ACHN (cell line): ENCODE measurements at regions not wholly inside any gene's neighbourhood (a gene's known extent, or its start where the extent isn't known, plus 50 kb on each side); places are given as distances from the start of the nearest gene placed in this dataset.
"Not testable (repeated sequence)": the region's sequence is repeated elsewhere in the genome, so short reads cannot be mapped to it uniquely, and the experiment has no call there.

ENCODE experiments used
- DNase-seq: peaks from one replicate; pipeline ENCODE4 v3.0.0-alpha.2; 2015
- in situ Hi-C: cut with HindIII; loops from 2 replicates; pipeline ENCODE4 v1.10.0; 2017; ENCODE audit warnings: low sequenced_read_pairs, low pct_ligation_motif_present, low pct_unique_long_range_greater_than_20kb

DNA sequence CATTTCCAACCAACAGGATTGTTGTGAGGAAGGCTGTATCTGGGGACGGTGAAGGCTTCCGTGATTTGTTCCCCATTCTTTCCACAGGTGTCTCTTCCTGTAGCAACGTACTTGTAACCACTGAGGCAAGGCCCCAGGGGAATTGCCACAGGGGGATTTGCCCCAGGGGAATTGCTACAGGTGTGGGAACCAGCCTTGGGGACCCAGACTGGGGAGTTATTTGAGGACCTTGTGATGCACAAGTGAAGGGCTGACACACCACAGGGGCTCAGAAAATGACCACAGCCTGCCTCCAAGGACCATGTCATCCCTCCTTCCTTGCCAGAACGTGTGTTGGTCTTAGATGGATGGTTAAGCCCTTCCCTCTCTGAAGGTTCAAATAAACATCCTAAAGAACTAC is 131.4 kb upstream of the RGS6 start:
- in situ Hi-C loops: no loop called here
- no peak for DNase-seq

DNA sequence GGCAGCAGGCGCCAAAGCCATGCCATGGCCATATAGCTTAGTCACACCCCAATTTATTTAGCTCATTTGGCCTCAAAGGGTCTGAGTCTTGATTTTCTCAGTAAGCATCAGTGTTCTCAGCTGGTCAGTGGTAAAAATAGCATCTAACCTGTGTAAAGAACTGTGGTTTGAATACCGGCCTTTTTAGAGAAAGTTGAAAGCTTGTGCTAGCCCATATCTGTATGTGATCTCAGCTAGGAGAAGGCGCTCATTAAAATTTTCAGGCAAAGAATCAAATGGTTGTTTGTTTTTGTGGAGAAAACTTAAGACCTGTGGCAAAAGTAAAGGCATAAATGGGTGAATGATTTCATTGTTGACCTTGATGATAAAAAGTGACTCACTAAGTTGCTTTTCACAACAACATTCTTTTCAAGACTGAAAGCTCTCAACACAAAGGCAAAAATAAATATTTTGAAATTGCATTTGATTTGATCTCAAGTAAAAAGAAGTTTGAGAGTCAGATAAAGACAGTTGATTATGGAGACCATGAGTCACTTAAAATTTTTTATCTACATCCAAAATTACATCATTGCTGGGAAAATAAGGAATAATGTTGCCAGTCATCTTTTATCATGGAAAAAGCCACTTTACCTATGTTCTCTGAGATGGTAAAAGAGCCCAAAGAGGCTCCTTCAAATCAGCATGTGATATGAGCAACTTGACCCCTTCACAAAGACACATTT is 128.5 kb upstream of the RGS6 start:
- in situ Hi-C loops: no loop called here
- no peak for DNase-seq

DNA sequence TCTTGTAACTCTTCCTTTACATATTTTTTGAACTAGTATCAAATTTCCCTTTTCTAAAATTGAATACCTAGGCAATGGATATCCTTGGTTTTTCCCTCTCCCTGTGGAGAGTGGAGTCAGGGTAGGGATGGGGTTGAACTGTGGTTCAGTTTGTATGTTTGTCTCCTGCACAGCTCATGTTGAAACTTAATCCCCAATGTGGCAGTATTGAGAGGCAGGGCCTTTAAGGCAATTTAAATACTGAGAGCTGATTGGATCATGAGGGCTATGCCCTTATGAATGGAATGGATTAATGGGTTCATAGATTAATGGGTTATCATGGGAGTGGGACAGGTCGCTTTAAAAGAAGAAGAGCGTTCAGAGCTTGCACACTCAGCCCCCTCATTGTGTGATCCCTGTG is 127.2 kb upstream of the RGS6 start:
- in situ Hi-C loops: no loop called here

DNA sequence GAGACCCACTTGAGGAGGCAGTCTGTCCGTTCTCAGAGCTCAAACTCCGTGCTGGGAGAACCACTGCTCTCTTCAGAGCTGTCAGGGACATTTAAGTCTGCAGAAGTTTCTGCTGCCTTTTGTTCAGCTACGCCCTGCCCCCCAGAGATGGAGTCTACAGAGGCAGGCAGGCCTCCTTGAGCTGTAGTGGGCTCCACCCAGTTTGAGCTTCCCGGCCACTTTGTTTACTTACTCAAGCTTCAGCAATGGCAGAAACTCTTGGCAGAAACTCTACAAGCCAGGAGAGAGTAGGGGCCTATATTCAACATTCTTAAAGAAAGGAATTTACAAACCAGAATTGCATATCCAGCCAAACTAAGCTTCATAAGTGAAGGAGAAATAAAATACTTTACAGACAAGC is 125.2 kb upstream of the RGS6 start:
- DNase-seq, in situ Hi-C loops: not testable (repeated sequence)

More for the DNA sequence above, 127.2 kb upstream of the RGS6 start:
- DNase-seq: no peak

DNA sequence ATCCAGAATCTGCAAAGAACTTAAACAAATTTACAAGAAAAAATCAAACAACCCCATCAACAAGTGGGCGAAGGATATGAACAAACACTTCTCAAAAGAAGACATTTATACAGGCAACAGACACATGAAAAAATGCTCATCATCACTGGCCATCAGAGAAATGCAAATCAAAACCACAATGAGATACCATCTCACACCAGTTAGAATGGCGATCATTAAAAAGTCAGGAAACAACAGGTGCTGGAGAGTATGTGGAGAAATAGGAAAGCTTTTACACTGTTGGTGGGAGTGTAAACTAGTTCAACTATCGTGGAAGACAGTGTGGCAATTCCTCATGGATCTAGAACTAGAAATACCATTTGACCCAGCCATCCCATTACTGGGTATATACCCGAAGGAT is 121.4 kb upstream of the RGS6 start:
- DNase-seq, in situ Hi-C loops: not testable (repeated sequence)

GRCh38 chr14:71812693-71813092 is 119.5 kb upstream of the RGS6 start:
- in situ Hi-C loops: no loop called here
- no peak for DNase-seq

- no peak for DNase-seq
- in situ Hi-C loops: no loop called here
These were observed 117.1 kb upstream of the RGS6 start for GRCh38 chr14:71815110-71815509.

- no peak for DNase-seq
- in situ Hi-C loops: no loop called here
These were observed 107.4 kb upstream of the RGS6 start for GRCh38 chr14:71824816-71825215.

- DNase-seq: no peak
These were observed 98.8 kb upstream of the RGS6 start for GRCh38 chr14:71833476-71833875.

GRCh38 chr14:71834284-71835204 is 97.7 kb upstream of the RGS6 start:
- in situ Hi-C loops: no loop called here

More at GRCh38 chr14:71833476-71833875, 98.8 kb upstream of the RGS6 start:
- in situ Hi-C loops: no loop called here

DNA sequence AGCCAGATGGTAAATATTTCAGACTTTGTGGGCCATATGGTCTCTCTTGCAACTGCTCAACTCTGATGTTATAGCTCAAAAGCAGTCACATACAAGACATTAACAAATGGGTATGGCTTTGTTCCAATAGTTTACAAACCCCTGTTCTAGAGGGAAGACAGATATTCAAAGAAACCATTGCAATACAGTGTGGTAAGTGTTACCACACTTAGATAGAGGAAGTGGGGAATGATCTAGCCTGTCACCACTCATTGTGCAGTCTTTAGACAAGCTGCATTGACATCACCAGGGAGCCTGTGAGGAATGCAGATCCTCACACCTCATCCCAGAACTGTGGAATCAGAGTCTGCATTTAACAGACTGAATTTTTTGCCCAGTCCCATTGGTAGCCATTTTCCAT is 80.0 kb upstream of the RGS6 start:
- DNase-seq: no peak
- in situ Hi-C loops: no loop called here

More at GRCh38 chr14:71834284-71835204, 97.7 kb upstream of the RGS6 start:
- no peak for DNase-seq

GRCh38 chr14:71855399-71856036 is 76.7 kb upstream of the RGS6 start:
- in situ Hi-C loops: no loop called here
- DNase-seq: peak; percentile 56

DNA sequence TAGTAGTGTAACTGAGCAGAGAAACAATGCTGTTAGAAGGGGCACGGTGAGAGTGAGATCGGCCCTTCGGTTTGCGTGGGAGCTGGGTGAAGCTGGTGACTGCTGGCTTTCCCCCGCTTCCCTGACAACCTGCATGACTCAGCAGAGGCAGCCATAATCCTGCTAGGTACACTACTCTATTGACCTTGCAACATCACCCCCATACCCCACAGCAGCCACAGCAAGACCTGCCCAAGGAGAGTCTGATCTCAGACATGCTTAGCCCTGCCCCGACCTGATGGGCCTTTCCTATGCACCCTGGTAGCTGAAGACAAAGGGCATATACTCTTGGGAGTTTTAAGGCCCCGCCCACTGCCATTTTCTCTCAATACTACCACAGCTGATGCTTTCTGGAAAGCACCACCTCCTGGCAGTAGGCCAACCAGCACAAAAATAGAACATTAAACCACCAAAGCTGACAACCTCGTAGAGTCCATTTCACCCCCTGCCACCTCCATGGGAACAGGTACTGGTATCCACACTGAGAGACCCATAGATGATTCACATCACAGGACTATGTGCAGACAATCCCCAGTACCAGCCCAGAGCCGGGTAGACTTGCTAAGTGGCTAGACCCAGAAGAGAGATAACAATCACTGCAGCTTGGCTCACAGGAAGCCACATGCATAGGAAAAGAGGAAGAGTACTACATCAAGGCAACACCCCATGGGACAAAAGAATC is 75.9 kb upstream of the RGS6 start:
- in situ Hi-C loops: no loop called here
- DNase-seq: no peak

DNA sequence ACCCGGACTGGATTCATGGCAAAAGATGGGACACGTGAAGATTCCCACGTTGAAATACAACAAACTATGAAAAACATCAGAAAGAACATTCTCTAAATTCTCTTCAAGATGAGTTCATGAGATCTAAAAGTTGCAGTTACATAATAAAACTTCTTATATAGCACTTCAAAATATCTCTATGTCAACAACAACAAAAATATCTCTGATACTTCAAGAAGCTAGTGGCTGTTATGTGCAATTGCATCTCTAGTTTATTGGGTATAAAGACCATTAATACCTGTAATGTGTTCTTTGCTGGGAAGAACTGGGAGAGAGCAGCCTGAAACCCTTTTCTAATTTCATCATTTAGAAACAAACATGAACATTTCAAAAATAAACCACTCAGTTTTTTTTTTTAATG is 69.2 kb upstream of the RGS6 start:
- in situ Hi-C loops: no loop called here
- DNase-seq: no peak

GRCh38 chr14:71863766-71864165 is 68.5 kb upstream of the RGS6 start:
- DNase-seq: no peak
- in situ Hi-C loops: no loop called here
